ENCODE measurements at regions not wholly inside any gene's neighbourhood (a gene's known extent, or its start where the extent isn't known, plus 50 kb on each side); places are given as distances from the start of the nearest gene placed in this dataset.

GRCh38 chr2:152864601-152865149 is 146.3 kb downstream of the ARL6IP6 start:
- no peak for TF ChIP-seq POLR2A (IDR thresholded peaks at IDR 0.05)
- TF ChIP-seq CTCF (IDR thresholded peaks at IDR 0.05), result no peak
- TF ChIP-seq EP300 (IDR thresholded peaks at IDR 0.05), result no peak
